Gastroesophageal sphincter (tissue), 3 donors: ENCODE measurements at regions not wholly inside any gene's neighbourhood (a gene's known extent, or its start where the extent isn't known, plus 50 kb on each side); places are given as distances from the start of the nearest gene placed in this dataset.

Source experiments
- CTCF ChIP-seq, 4 experiments: fragments of 200-600 bp in 2 of 4; fragments of 450-650 bp in 2 of 4; sonication (generic) in 1 of 4; IDR thresholded peaks; one replicate each; pipeline ENCODE4 v1.5.1; 2017 to 2019; ENCODE audit warnings: antibody characterized with exemption in 4 of 4, mild to moderate bottlenecking in 2 of 4, moderate library complexity in 2 of 4
- POLR2A ChIP-seq, 2 donors: fragments of 450-650 bp; IDR thresholded peaks; one replicate each; pipeline ENCODE4 v1.6.1; 2017; ENCODE audit warnings: antibody characterized with exemption in 2 of 2, mild to moderate bottlenecking in 2 of 2, moderate library complexity in 1 of 2

GRCh38 chr1:80910426-80910825 lies 890.3 kb upstream of the ADGRL2 start:
- TF ChIP-seq CTCF (IDR thresholded peaks at IDR 0.05) (no peak), POLR2A (IDR thresholded peaks at IDR 0.05) (no peak)
